Epithelial cell of esophagus (primary cell): ENCODE measurements at regions not wholly inside any gene's neighbourhood (a gene's known extent, or its start where the extent isn't known, plus 50 kb on each side); places are given as distances from the start of the nearest gene placed in this dataset.

ENCODE experiments used
- DNase-seq: peaks from one replicate; pipeline ENCODE4 v3.0.0; 2010; ENCODE audit warnings: low read depth
- H3K4me3 ChIP-seq: 2 replicates; pipeline ENCODE4 v1.5.1; 2011; ENCODE audit warnings: mild to moderate bottlenecking, low read length, control low read depth
- TF ChIP-seq, protein P1 (sequence below): IDR thresholded peaks from 2 replicates; pipeline ENCODE4 v1.5.1; 2011; ENCODE audit warnings: low read depth, mild to moderate bottlenecking, low read length, control low read depth, inconsistent platforms; ENCODE audit not compliant: insufficient read depth; ENCODE audit errors: missing control alignments

DNA sequence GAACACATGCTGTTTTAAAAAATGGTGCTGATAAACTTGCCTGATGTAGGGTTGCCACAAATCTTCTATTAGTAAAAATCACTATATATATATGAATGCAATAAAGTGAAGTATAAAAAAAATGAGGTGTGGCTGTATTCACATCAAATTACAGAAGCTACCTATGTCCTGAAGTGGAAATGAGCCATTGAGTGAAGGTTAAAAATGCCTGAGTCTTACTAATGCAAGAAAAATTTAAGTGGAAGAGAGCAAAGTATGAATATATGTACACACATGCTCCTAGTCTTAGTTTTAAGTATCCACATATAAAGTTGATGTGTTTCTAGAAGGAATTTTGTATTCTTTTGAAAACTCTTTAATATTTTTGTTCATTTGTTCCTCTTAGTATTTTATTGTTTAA, 808.3 kb upstream of the MAN1A1 start:
- H3K4me3 ChIP-seq = no peak overlapping the region
- TF ChIP-seq, protein P1, sequence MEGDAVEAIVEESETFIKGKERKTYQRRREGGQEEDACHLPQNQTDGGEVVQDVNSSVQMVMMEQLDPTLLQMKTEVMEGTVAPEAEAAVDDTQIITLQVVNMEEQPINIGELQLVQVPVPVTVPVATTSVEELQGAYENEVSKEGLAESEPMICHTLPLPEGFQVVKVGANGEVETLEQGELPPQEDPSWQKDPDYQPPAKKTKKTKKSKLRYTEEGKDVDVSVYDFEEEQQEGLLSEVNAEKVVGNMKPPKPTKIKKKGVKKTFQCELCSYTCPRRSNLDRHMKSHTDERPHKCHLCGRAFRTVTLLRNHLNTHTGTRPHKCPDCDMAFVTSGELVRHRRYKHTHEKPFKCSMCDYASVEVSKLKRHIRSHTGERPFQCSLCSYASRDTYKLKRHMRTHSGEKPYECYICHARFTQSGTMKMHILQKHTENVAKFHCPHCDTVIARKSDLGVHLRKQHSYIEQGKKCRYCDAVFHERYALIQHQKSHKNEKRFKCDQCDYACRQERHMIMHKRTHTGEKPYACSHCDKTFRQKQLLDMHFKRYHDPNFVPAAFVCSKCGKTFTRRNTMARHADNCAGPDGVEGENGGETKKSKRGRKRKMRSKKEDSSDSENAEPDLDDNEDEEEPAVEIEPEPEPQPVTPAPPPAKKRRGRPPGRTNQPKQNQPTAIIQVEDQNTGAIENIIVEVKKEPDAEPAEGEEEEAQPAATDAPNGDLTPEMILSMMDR = no peak
- peak; percentile 40 for DNase-seq

DNA sequence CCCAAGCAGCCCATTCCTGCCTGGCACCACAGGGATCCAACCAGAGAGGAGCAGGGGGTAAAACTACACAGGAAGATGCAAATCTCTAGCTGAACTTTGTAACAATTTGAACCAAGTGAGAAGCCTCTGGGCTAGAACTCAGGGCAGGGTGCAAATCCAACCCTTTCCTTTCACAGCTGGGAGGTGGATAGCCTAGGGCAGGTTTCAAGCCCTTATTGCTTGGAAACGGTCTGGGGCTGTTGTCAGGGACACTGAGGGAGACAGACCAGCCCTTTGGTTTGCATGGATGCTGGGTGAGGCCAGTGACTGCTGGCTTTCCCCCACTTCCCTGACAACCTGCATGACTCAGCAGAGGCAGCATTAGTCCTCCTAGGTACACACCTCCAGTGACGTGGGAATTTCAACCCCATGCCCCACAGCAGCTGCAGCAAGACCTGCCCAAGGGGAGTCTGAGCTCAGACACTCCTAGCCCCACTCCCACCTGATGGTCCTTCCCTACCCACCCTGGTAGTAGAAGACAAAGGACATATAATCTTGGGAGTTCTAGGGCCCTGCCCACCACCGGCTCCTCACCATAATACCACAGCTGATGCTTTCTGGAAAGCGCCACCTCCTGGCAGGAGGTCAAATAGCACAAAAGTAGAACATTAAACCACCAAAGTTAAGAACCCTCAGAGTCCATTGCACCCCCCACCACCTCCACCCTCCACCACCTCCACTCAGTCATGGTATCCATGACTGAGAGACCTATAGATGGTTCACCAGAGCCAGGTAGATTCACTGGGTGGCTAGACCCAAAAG, 797.7 kb upstream of the MAN1A1 start:
- peak; percentile 40 for DNase-seq
- H3K4me3 ChIP-seq = no peak overlapping the region
- TF ChIP-seq, protein P1 = no peak

DNA sequence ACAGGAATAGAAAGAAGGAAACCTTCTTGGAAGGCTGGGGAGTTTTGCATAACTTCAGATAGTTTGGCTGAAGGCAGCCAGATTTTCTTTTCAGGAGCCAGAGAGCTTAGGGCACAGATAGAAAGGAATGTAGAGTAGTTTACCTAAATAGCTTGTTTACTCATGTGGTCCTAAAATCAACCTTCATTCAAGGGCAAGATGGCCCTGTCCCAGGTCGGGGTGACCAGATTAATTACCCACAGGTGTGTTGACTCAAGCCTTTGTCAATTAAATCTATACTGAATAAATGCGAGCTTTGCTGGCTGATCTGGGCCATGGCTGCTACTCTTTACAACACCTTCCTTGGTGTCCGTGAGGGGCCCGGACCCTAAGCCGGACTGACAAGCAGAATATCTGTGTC, 792.0 kb upstream of the MAN1A1 start:
- TF ChIP-seq, protein P1 = no peak
- DNase-seq = no peak
- no peak overlapping the region for H3K4me3 ChIP-seq

DNA sequence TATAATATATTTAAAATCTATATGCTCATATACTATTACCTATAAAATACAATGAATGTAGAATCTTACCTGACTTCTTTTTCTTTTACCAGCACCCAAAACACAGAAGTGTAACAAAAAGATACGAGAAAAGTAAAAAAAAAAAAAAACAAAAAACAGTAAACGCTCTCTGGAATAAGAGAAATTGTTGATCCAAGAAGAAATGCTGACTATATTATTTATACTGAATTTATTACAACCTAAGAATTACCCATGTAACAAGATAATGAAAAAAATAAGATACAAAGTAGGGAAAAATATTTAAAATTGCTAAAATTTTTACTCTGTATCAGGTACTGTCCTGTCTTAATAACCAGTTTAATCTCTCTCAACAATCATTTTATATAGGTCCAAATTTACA, 787.9 kb upstream of the MAN1A1 start:
- H3K4me3 ChIP-seq = no peak overlapping the region
- no peak for DNase-seq
- TF ChIP-seq, protein P1 = no peak

DNA sequence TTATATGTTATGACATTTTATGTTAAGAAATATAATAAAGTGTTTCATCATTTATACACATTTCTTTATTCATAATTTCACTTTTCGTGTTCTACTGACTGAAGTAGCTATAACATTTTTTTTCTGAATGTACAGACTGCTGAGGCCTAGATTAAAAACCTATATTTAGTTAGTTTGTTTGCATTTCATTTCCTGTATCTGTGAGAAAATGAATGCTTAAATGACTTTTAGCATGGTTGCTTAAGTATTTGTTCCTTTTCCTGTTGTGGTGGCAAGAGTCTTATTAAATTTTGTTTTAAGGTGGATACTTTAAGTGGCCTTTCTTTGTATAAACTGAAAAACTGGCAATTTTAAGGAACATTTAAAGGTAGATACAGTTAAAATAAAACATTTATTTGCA, 779.7 kb upstream of the MAN1A1 start:
- no peak for DNase-seq
- TF ChIP-seq, protein P1 = no peak
- no peak overlapping the region for H3K4me3 ChIP-seq

DNA sequence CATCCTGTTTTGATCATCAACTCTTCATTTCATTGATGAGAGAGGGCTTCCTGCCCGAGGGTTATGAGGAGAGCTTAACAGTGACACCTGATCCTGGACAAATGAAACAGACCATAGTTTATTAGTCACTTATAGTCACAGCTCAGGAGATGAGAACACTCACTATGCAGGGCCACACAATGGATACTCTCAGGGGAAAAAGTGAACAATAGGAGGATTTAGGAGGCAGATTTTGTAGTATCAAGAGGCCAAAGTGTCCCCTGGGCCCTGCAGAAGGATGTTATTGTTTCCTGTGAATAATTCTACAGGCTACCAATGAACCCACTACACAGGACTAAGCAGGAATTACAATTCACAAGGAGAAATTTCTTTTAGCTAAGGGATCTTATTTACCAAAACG, 772.8 kb upstream of the MAN1A1 start:
- H3K4me3 ChIP-seq = no peak overlapping the region
- DNase-seq = no peak
- TF ChIP-seq, protein P1 = no peak

DNA sequence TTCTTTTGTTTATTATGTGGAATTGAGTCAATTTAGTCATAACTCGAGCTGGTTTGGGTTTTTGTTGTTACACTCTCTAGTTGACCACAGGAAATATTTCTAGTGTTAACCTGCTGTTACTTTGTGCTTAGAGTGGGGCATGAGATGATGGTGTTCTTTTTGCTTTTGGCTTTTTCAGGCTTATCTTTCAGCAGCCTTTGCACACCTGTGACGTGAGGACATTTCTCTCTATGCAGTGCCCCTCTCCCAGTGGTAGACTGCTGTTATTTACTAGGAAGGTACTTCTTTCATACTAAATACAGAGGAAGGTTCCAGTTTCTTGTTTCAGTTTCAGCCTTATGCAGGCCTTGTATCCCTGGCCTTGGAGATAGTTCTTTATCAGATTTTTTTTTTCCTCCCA, 766.8 kb upstream of the MAN1A1 start:
- no peak overlapping the region for H3K4me3 ChIP-seq
- TF ChIP-seq, protein P1 = no peak
- DNase-seq = no peak
